Putamen (tissue), 1 donor: ENCODE measurements at regions not wholly inside any gene's neighbourhood (a gene's known extent, or its start where the extent isn't known, plus 50 kb on each side); places are given as distances from the start of the nearest gene placed in this dataset.
A peak's percentile ranks its signal among the peaks of the same experiment; 100 is the strongest.

ENCODE experiments used
- DNase-seq: peaks from one replicate; pipeline ENCODE4 v3.0.0-alpha.2; 2016; ENCODE audit warnings: low spot score

GRCh38 chr15:46416544-46416943 lies 781.7 kb downstream of the SQOR start:
- no peak for DNase-seq

GRCh38 chr15:46420990-46421389 lies 786.2 kb downstream of the SQOR start:
- no peak for DNase-seq

GRCh38 chr15:46441294-46442062 lies 806.6 kb downstream of the SQOR start:
- no peak for DNase-seq

GRCh38 chr15:46442184-46442583 lies 807.4 kb downstream of the SQOR start:
- DNase-seq = no peak

- DNase-seq = no peak
These were observed 808.2 kb downstream of the SQOR start for GRCh38 chr15:46442901-46443590.

- no peak for DNase-seq
These were observed 815.4 kb downstream of the SQOR start for GRCh38 chr15:46450112-46450809.

- DNase-seq = no peak
These were observed 816.0 kb downstream of the SQOR start for GRCh38 chr15:46450810-46451182.

GRCh38 chr15:46452297-46452820 lies 817.5 kb downstream of the SQOR start:
- no peak for DNase-seq

GRCh38 chr15:46456456-46456855 lies 821.6 kb downstream of the SQOR start:
- DNase-seq = peak; percentile 73

GRCh38 chr15:46460431-46461094 lies 825.7 kb downstream of the SQOR start:
- no peak for DNase-seq

GRCh38 chr15:46461416-46461815 lies 826.6 kb downstream of the SQOR start:
- no peak for DNase-seq

GRCh38 chr15:46467041-46467440 lies 832.2 kb downstream of the SQOR start:
- no peak for DNase-seq

GRCh38 chr15:46471096-46471495 lies 836.3 kb downstream of the SQOR start:
- DNase-seq = no peak

- no peak for DNase-seq
These were observed 854.4 kb downstream of the SQOR start for GRCh38 chr15:46489276-46489675.

- no peak for DNase-seq
These were observed 861.8 kb downstream of the SQOR start for GRCh38 chr15:46496491-46497115.

- DNase-seq = no peak
These were observed 867.8 kb downstream of the SQOR start for GRCh38 chr15:46502667-46503066.

GRCh38 chr15:46518381-46518780 lies 883.6 kb downstream of the SQOR start:
- no peak for DNase-seq

- DNase-seq = no peak
These were observed 888.9 kb downstream of the SQOR start for GRCh38 chr15:46523701-46524100.

GRCh38 chr15:46525984-46526725 lies 891.3 kb downstream of the SQOR start:
- no peak for DNase-seq

- DNase-seq = no peak
These were observed 891.9 kb downstream of the SQOR start for GRCh38 chr15:46526726-46527110.

- no peak for DNase-seq
These were observed 908.8 kb downstream of the SQOR start for GRCh38 chr15:46543626-46544025.
